ENCODE measurements at regions not wholly inside any gene's neighbourhood (a gene's known extent, or its start where the extent isn't known, plus 50 kb on each side); places are given as distances from the start of the nearest gene placed in this dataset.

GRCh38 chr12:67816269-67816668 is 167.7 kb downstream of the DYRK2 start:
- TF ChIP-seq POLR2A (IDR thresholded peaks at IDR 0.05; ENCODE audit: control extremely low read depth in 1 of 2, low read depth in 2 of 2, low read length in 2 of 2) (no peak), CTCF (IDR thresholded peaks at IDR 0.05; ENCODE audit: control extremely low read depth in 1 of 3, insufficient read depth in 1 of 3, low read depth in 1 of 3, low read length in 3 of 3) (no peak), POLR2AphosphoS5 (IDR thresholded peaks at IDR 0.05; ENCODE audit: low read depth, low read length) (no peak), SIN3A (conservative IDR thresholded peaks at IDR 0.05 in 1 of 2, IDR thresholded peaks at IDR 0.05 in 1 of 2; ENCODE audit: low read depth in 1 of 2, low read length in 2 of 2) (no peak), BACH1 (IDR thresholded peaks at IDR 0.05; ENCODE audit: low read length) (no peak), SP1 (IDR thresholded peaks at IDR 0.05; ENCODE audit: low read depth, low read length) (no peak), CBX5 (IDR thresholded peaks at IDR 0.05; ENCODE audit: low read depth, low read length) (no peak)

All from H1 (cell line).